IMR-90 (cell line): ENCODE measurements at regions not wholly inside any gene's neighbourhood (a gene's known extent, or its start where the extent isn't known, plus 50 kb on each side); places are given as distances from the start of the nearest gene placed in this dataset.
A peak's percentile ranks its signal among the peaks of the same experiment; 100 is the strongest.

Experiments
- ATAC-seq: fragments of 200-7000 bp; cut with Tn5 transposase; 2 replicates; pipeline ENCODE4 v1.9.1; 2020; ENCODE audit warnings: low read depth, mild to moderate bottlenecking, moderate library complexity
- BruUV-seq: library from RNA; stranded (reverse); fragments of 400-500 nt; replicated peaks from 2 replicates; lab custom pipeline; 2021; lab: Mats Ljungman, UMichigan
- CTCF ChIA-PET: fragments of 300-600 bp; formaldehyde crosslinking; extraction: SDS; loops from one replicate; lab custom pipeline; 2021; ENCODE audit warnings: antibody characterized with exemption; lab: Yijun Ruan, JAX
- POLR2A ChIA-PET: fragments of 300-600 bp; sonication (Branson Sonifier 250); formaldehyde crosslinking; loops from one replicate; lab custom pipeline; 2022; ENCODE audit warnings: antibody characterized with exemption; ENCODE audit not compliant: unreplicated experiment; lab: Charles Lee
- DNase-seq: peaks from one replicate; pipeline ENCODE4 v3.0.0; 2013
- H2AFZ ChIP-seq: replicated peaks from 2 replicates; pipeline ENCODE3; 2013; ENCODE audit warnings: low read length, mild to moderate bottlenecking; ENCODE audit not compliant: poor library complexity
- H2AK5ac ChIP-seq: 2 replicates; pipeline ENCODE4 v1.6.1; 2013; ENCODE audit warnings: low read depth, low read length, inconsistent platforms
- H2AK9ac ChIP-seq: replicated peaks from 2 replicates; pipeline ENCODE3; 2013; ENCODE audit warnings: mild to moderate bottlenecking, low read depth, low read length, moderate library complexity; ENCODE audit not compliant: poor library complexity
- H2BK120ac ChIP-seq: 2 replicates; pipeline ENCODE4 v1.6.1; 2013; ENCODE audit warnings: low read depth, low read length, inconsistent platforms
- H2BK15ac ChIP-seq: 3 replicates; pipeline ENCODE4 v1.6.1; 2013; ENCODE audit warnings: low read depth, low read length, inconsistent platforms
- H2BK20ac ChIP-seq: 2 replicates; pipeline ENCODE4 v1.6.1; 2013; ENCODE audit warnings: low read depth, mild to moderate bottlenecking, inconsistent platforms, low read length, moderate library complexity
- H2BK5ac ChIP-seq: 2 replicates; pipeline ENCODE4 v1.6.1; 2013; ENCODE audit warnings: mild to moderate bottlenecking, low read depth, low read length, inconsistent platforms; ENCODE audit not compliant: poor library complexity, severe bottlenecking
- H3K14ac ChIP-seq: replicated peaks from 2 replicates; pipeline ENCODE4 v1.6.1; 2013; ENCODE audit warnings: low read depth, low read length, inconsistent platforms
- H3K18ac ChIP-seq: 2 replicates; pipeline ENCODE4 v1.6.1; 2013; ENCODE audit warnings: low read depth, low read length, control low read depth
- H3K23ac ChIP-seq: 2 replicates; pipeline ENCODE4 v1.6.1; 2013; ENCODE audit warnings: low read depth, low read length, inconsistent platforms
- H3K27ac ChIP-seq: 2 replicates; pipeline ENCODE4 v1.5.1; 2013; ENCODE audit warnings: mild to moderate bottlenecking, control low read depth, low read length; ENCODE audit not compliant: insufficient read depth
- H3K27me3 ChIP-seq: 2 replicates; pipeline ENCODE4 v1.6.1; 2013; ENCODE audit warnings: low read length; ENCODE audit not compliant: control insufficient read depth, insufficient read depth
- H3K36me3 ChIP-seq: 2 replicates; pipeline ENCODE4 v1.6.1; 2013; ENCODE audit warnings: low read length, mixed read lengths; ENCODE audit not compliant: control insufficient read depth, insufficient read depth
- H3K4ac ChIP-seq: 2 replicates; pipeline ENCODE4 v1.6.1; 2013; ENCODE audit warnings: low read depth, low read length, inconsistent platforms
- H3K4me1 ChIP-seq: 2 replicates; pipeline ENCODE4 v1.6.1; 2013; ENCODE audit warnings: low read length, mixed read lengths; ENCODE audit not compliant: control insufficient read depth, insufficient read depth
- H3K4me2 ChIP-seq: 2 replicates; pipeline ENCODE4 v1.6.1; 2013; ENCODE audit warnings: low read depth, mild to moderate bottlenecking, control low read depth, low read length, moderate library complexity
- H3K4me3 ChIP-seq: 2 replicates; pipeline ENCODE4 v1.5.1; 2013; ENCODE audit warnings: low read depth, mild to moderate bottlenecking, control low read depth, low read length, moderate library complexity; ENCODE audit not compliant: insufficient read depth
- H3K56ac ChIP-seq: 2 replicates; pipeline ENCODE4 v1.6.1; 2013; ENCODE audit warnings: low read length, inconsistent platforms; ENCODE audit not compliant: insufficient read depth; ENCODE audit errors: extremely low read depth
- H3K79me1 ChIP-seq, 2 experiments: 2 replicates each; pipeline ENCODE4 v1.6.1; 2013; ENCODE audit warnings: low read length in 2 of 2, inconsistent platforms in 1 of 2, low read depth in 1 of 2
- H3K9ac ChIP-seq: 2 replicates; pipeline ENCODE4 v1.6.1; 2013; ENCODE audit warnings: low read depth, low read length, control low read depth
- H3K9me1 ChIP-seq: 2 replicates; pipeline ENCODE4 v1.6.1; 2013; ENCODE audit warnings: low read length, inconsistent platforms; ENCODE audit not compliant: insufficient read depth
- H3K9me3 ChIP-seq: 2 replicates; pipeline ENCODE4 v1.6.1; 2013; ENCODE audit warnings: low read length; ENCODE audit not compliant: control insufficient read depth, insufficient read depth
- H4K20me1 ChIP-seq: 2 replicates; pipeline ENCODE4 v1.6.1; 2013; ENCODE audit warnings: low read length, inconsistent platforms; ENCODE audit not compliant: insufficient read depth
- H4K5ac ChIP-seq: 2 replicates; pipeline ENCODE4 v1.6.1; 2013; ENCODE audit warnings: mild to moderate bottlenecking, low read depth, low read length, control low read depth
- H4K8ac ChIP-seq, 2 experiments: 2 replicates each; pipeline ENCODE4 v1.6.1; 2013; ENCODE audit warnings: low read depth in 2 of 2, low read length in 2 of 2, control low read depth in 1 of 2, inconsistent platforms in 1 of 2
- H4K91ac ChIP-seq: 2 replicates; pipeline ENCODE4 v1.6.1; 2013; ENCODE audit warnings: low read depth, low read length, inconsistent platforms; ENCODE audit not compliant: insufficient read depth
- BHLHE40 ChIP-seq: fragments of 150-350 bp; IDR thresholded peaks from 2 replicates; pipeline ENCODE4 v1.6.1; 2016; ENCODE audit warnings: mild to moderate bottlenecking, low read depth, low read length
- CTCF ChIP-seq: conservative IDR thresholded peaks from 2 replicates; pipeline ENCODE4 v1.5.1; 2012; ENCODE audit warnings: mild to moderate bottlenecking, low read depth, low read length, improper control_type of control experiment
- FOS ChIP-seq: fragments of 150-350 bp; IDR thresholded peaks from 2 replicates; pipeline ENCODE4 v1.6.1; 2016; ENCODE audit warnings: low read depth, low read length
- MAFK ChIP-seq: IDR thresholded peaks from 2 replicates; pipeline ENCODE4 v1.6.1; 2012; ENCODE audit warnings: low read depth, low read length, improper control_type of control experiment
- MAZ ChIP-seq: IDR thresholded peaks from 2 replicates; pipeline ENCODE4 v1.6.1; 2012; ENCODE audit warnings: low read depth, mild to moderate bottlenecking, low read length, improper control_type of control experiment, moderate library complexity, borderline replicate concordance
- MXI1 ChIP-seq: IDR thresholded peaks from 2 replicates; pipeline ENCODE4 v1.6.1; 2012; ENCODE audit warnings: low read depth, mild to moderate bottlenecking, low read length, moderate library complexity, borderline replicate concordance
- NFE2L2 ChIP-seq: fragments of 150-350 bp; IDR thresholded peaks from 2 replicates; pipeline ENCODE4 v1.6.1; 2016; ENCODE audit warnings: low read depth, mild to moderate bottlenecking, low read length
- POLR2A ChIP-seq: IDR thresholded peaks from 2 replicates; pipeline ENCODE4 v1.6.1; 2012; ENCODE audit warnings: mild to moderate bottlenecking, low read depth, low read length
- RAD21 ChIP-seq: IDR thresholded peaks from 2 replicates; pipeline ENCODE4 v1.6.1; 2012; ENCODE audit warnings: low read length, improper control_type of control experiment
- RCOR1 ChIP-seq: IDR thresholded peaks from 2 replicates; pipeline ENCODE4 v1.6.1; 2012; ENCODE audit warnings: mild to moderate bottlenecking, low read length, improper control_type of control experiment; ENCODE audit not compliant: insufficient replicate concordance
- USF2 ChIP-seq: fragments of 150-350 bp; IDR thresholded peaks from 2 replicates; pipeline ENCODE4 v1.6.1; 2017; ENCODE audit warnings: mild to moderate bottlenecking, antibody characterized with exemption, low read length, low read depth
- WGBS, 2 experiments: methylation state at CpG; one replicate each; pipeline versions ENCODE4 v1.1.5 to v1.1.7; 2013; ENCODE audit warnings: missing lambda C conversion rate in 2 of 2; ENCODE audit not compliant: insufficient read length in 1 of 2; ENCODE audit errors: extremely low coverage in 2 of 2; 5-methylcytosine and 5-hydroxymethylcytosine counted together
- dilution Hi-C: fragments of 300-500 bp; cut with HindIII; formaldehyde crosslinking; loops from one replicate; pipeline ENCODE4 v1.14.3; 2018; ENCODE audit warnings: low sequenced_read_pairs; ENCODE audit not compliant: unreplicated experiment
- in situ Hi-C: fragments of 300-500 bp; cut with MboI; formaldehyde crosslinking; loops from 3 replicates; pipeline ENCODE4 v1.14.3; 2019; ENCODE audit warnings: low sequenced_read_pairs, inconsistent platforms, mixed read lengths
- intact Hi-C: fragments of 100-400 bp; cut with micrococcal nuclease; formaldehyde crosslinking; loops from 2 replicates; pipeline ENCODE4 v1.10.0; 2022

- Histone ChIP-seq H2BK5ac (no peak overlapping the region), H3K14ac (no peak overlapping the region), H2AK9ac (no peak overlapping the region), H2AK5ac (no peak overlapping the region), H3K56ac (no peak overlapping the region), H3K27me3 (peaks cover 43% of the 10 kb centered on the region; the same call in 1 of the 2 replicates), H3K4me2 (no peak overlapping the region), H2AFZ (peak overlapping the region; percentile 39), H3K4me1 (no peaks in the 10 kb centered on the region), H4K5ac (no peak overlapping the region), H3K4me3 (no peak overlapping the region), H2BK120ac (no peak overlapping the region), H4K20me1 (no peaks in the 10 kb centered on the region), H3K36me3 (no peaks in the 10 kb centered on the region), H2BK20ac (no peak overlapping the region), H3K18ac (no peak overlapping the region), H4K91ac (no peak overlapping the region), H3K4ac (no peak overlapping the region), H3K9me1 (no peaks in the 10 kb centered on the region), H3K27ac (no peak overlapping the region), H3K9ac (no peak overlapping the region), H3K79me1 (no peaks in the 10 kb centered on the region), H3K9me3 (no peaks in the 10 kb centered on the region), H4K8ac (no peak overlapping the region), H2BK15ac (no peak overlapping the region), H3K23ac (no peak overlapping the region)
- 80% methylated on average over 1 of the region's 7 CpGs; no CpG with 5 or more reads in 1 of the 2 experiments for WGBS, 2 experiments
- in situ Hi-C loops, result no loop called here
- intact Hi-C loops, result no loop called here
- ChIA-PET POLR2A (no interaction called here), CTCF (no interaction called here)
- no TSS peak for BruUV-seq
- ATAC-seq (no peak), DNase-seq (no peak)
- dilution Hi-C loops, result no loop called here
- TF ChIP-seq USF2, result no peak
- TF ChIP-seq RAD21, result no peak
- no peak for TF ChIP-seq MAFK
- TF ChIP-seq NFE2L2, result no peak
- no peak for TF ChIP-seq POLR2A
- TF ChIP-seq RCOR1, result no peak
- TF ChIP-seq BHLHE40, result no peak
- no peak for TF ChIP-seq CTCF
- no peak for TF ChIP-seq MAZ
- TF ChIP-seq FOS, result no peak
- no peak for TF ChIP-seq MXI1
These were observed 175.4 kb upstream of the LINGO1 start for GRCh38 chr15:77808075-77808474.
